ENCODE measurements at regions not wholly inside any gene's neighbourhood (a gene's known extent, or its start where the extent isn't known, plus 50 kb on each side); places are given as distances from the start of the nearest gene placed in this dataset.

DNA sequence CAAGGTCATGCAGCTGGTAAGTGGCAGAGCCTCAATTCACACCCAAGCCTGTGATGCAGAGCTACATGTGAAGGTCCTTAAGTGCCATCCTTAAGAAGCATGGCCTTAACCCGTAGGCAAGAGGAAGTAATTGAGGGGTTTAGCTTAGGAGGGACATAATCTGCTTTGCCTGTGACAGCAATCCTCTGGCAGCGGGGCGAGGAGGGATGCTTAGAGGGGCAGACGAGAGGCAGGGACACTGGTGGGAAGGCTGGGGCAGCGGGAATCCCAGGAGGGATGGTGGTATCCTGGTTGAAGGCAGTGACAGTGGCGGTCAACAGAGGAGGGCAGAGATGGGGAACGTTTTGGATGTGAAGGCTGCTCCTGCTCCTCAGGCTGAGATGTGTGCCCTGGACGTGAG, 88.1 kb downstream of the EFNB1 start:
- Mint-ChIP-seq H3K27ac (no peak overlapping the region), H3K4me3 (no peak overlapping the region), H3K9me3 (no peaks in the 10 kb centered on the region), H3K4me1 (ENCODE audit: low read depth) (no peaks in the 10 kb centered on the region), H3K36me3 (ENCODE audit: insufficient read depth in 2 of 2) (no peaks in the 10 kb centered on the region), H3K27me3 (ENCODE audit: low read depth) (peaks cover 17% of the 10 kb centered on the region)
- DNase-seq (no peak), ATAC-seq (replicated peaks in 1 of 2) (no peak)

DNA sequence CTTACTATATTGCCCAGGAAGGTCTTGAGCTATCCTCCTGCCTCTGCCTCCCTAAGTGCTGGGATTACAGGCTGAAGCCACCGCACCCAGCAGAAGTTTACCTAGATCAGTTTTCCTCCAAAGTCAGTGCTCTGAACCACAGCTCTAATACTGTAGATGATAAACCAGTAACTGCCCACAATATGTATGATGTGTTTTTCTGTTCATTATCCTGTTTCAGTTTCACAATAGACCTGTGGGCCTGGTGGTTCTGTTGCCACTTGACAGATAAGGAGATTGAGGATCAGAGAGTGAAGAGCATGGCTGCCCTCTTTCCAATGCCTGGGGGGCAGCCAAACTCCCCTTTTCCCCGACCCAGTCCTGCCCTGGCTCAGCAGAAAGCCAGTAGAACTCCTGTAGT, 87.0 kb downstream of the EFNB1 start:
- DNase-seq (no peak), ATAC-seq (replicated peaks in 1 of 2) (no peak)
- H3K4me3 Mint-ChIP-seq = no peak overlapping the region
- H3K36me3 Mint-ChIP-seq (ENCODE audit: insufficient read depth in 2 of 2) = no peaks in the 10 kb centered on the region
- H3K4me1 Mint-ChIP-seq (ENCODE audit: low read depth) = no peaks in the 10 kb centered on the region
- H3K27me3 Mint-ChIP-seq (ENCODE audit: low read depth) = peaks cover 17% of the 10 kb centered on the region
- H3K27ac Mint-ChIP-seq = no peak overlapping the region
- H3K9me3 Mint-ChIP-seq = no peaks in the 10 kb centered on the region

DNA sequence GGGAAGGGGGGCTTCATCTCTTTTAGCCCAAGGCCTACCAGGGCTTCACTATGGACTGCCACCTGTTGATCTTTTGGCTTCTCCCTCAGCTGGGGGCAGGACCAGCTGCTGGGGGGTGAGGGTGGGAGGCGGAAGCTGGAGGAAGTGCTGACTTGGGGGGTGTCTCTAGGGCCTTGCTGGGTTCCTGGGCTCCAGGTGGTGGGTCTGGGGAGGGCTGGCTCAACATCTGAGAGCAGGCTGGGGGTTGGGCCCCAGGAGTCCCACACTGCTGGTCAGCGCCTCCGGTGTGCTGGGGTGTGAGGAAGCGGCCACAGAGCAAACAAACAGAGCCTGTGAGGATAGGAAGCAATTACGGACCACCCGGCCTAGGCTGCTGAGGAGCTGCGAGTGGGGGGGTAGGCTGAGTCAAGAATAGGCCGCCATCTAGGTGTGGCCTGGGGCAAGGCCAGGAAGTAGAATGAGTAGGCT, 85.7 kb downstream of the EFNB1 start:
- Mint-ChIP-seq H3K36me3 (ENCODE audit: insufficient read depth in 2 of 2) (no peaks in the 10 kb centered on the region), H3K27me3 (ENCODE audit: low read depth) (peaks cover 17% of the 10 kb centered on the region), H3K4me1 (ENCODE audit: low read depth) (no peaks in the 10 kb centered on the region), H3K9me3 (no peaks in the 10 kb centered on the region), H3K4me3 (no peak overlapping the region), H3K27ac (no peak overlapping the region)
- no peak for ATAC-seq (replicated peaks in 1 of 2)
- no peak for DNase-seq

DNA sequence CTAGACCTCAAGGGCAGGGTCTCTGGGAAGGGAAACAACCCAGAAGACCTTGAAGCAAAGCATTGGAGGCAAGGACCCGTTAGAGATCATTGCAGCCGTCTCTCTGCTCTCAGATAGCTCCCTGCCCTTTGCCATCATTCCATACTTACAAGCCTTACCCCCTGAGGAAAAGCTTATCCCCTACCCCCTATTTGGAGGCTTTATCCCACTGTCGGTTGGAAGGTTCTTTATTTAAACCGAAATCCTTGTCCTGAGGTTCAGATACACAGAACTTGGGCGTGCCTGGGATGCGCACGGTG, 84.4 kb downstream of the EFNB1 start:
- H3K27ac Mint-ChIP-seq = no peak overlapping the region
- H3K27me3 Mint-ChIP-seq (ENCODE audit: low read depth) = peaks cover 17% of the 10 kb centered on the region
- no peaks in the 10 kb centered on the region for H3K4me1 Mint-ChIP-seq (ENCODE audit: low read depth)
- no peak overlapping the region for H3K4me3 Mint-ChIP-seq
- H3K9me3 Mint-ChIP-seq = no peaks in the 10 kb centered on the region
- DNase-seq (no peak), ATAC-seq (replicated peaks in 1 of 2) (no peak)
- no peaks in the 10 kb centered on the region for H3K36me3 Mint-ChIP-seq (ENCODE audit: insufficient read depth in 2 of 2)

DNA sequence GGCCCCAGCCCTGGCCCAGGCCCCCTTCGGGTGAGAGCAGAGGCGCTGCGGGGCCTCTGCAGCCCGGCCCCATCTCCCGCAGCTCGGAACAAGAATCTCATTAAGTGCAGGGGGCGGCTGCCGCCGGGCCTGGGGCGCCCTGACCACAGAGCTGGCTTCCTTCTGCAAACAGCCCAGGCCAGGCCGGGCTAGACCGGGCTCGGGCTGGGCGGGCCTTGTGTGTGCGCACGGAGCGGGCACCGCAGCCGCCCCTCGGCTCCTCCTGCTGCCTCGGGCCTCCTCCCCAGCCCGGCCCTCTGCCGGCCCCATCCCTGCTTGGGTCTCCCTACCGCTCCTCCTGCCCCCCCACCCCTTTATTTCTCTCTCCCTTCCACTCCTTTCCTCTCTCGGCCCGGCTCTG, 83.3 kb downstream of the EFNB1 start:
- H3K36me3 Mint-ChIP-seq (ENCODE audit: insufficient read depth in 2 of 2) = no peaks in the 10 kb centered on the region
- no peak for DNase-seq
- no peak overlapping the region for H3K4me3 Mint-ChIP-seq
- no peaks in the 10 kb centered on the region for H3K4me1 Mint-ChIP-seq (ENCODE audit: low read depth)
- H3K27ac Mint-ChIP-seq = no peak overlapping the region
- peaks cover 17% of the 10 kb centered on the region for H3K27me3 Mint-ChIP-seq (ENCODE audit: low read depth)
- no peak for ATAC-seq (replicated peaks in 1 of 2)
- no peaks in the 10 kb centered on the region for H3K9me3 Mint-ChIP-seq

DNA sequence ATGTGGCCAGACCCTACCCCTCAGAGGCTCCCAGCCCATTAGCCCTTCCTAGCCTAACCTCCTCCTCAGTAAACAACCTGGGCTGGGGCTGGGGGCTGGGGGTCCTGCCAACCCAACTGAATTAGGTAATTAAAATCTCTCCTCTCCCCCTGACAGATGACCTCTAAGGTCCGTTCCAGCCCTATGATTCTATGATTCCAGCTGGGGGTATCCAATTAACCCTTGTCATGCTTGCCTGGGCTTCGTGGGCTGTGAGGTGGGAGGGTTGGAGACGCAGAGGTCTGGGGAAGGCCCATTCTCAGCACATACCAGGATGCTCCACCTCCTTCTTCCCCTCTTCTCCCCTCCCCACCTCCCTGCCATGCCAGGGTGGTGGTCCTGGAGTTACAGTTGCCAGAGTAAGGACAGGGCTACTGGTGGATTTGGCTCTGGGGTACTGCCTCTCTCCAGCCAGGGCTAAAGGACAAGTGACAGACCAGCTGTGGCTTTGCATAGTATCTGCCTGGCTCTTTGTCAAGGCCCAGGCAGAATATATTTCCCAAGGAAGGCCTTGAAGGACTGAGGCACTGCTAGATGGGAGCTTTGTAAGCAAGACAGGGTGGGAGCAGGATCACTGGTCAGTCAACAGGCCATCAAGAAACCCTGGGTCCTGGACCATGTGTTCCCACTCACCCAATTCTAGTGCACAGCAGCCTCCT, 82.1 kb downstream of the EFNB1 start:
- DNase-seq = no peak
- Mint-ChIP-seq H3K27me3 (ENCODE audit: low read depth) (peaks cover 24% of the 10 kb centered on the region), H3K36me3 (ENCODE audit: insufficient read depth in 2 of 2) (no peaks in the 10 kb centered on the region), H3K9me3 (no peaks in the 10 kb centered on the region), H3K4me1 (ENCODE audit: low read depth) (no peaks in the 10 kb centered on the region), H3K27ac (no peak overlapping the region), H3K4me3 (no peak overlapping the region)
- ATAC-seq (replicated peaks in 1 of 2) = no peak

DNA sequence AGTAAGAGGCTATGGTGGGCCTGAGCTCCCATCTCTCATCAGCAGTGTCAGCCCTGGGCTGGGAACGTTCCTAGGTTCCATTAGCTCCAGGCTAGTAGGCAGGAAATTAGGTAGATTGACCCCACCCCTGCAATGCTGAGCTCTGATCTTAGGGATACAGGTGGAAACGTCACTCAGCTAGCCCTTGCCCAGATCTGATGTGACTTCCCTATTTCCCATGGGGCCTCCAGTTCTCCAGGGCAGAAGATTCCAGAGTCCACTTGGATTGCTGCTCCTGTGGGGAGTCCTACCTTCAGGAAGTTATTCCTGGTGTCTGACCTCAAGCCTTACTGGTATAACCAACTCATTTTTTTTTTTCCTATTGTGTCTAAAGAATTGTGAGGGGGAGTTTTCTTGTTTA, 81.1 kb downstream of the EFNB1 start:
- Mint-ChIP-seq H3K36me3 (ENCODE audit: insufficient read depth in 2 of 2) (no peaks in the 10 kb centered on the region), H3K27ac (no peak overlapping the region), H3K4me3 (no peak overlapping the region), H3K9me3 (no peaks in the 10 kb centered on the region), H3K27me3 (ENCODE audit: low read depth) (peaks cover 24% of the 10 kb centered on the region), H3K4me1 (ENCODE audit: low read depth) (no peaks in the 10 kb centered on the region)
- ATAC-seq (replicated peaks in 1 of 2) = no peak
- no peak for DNase-seq

DNA sequence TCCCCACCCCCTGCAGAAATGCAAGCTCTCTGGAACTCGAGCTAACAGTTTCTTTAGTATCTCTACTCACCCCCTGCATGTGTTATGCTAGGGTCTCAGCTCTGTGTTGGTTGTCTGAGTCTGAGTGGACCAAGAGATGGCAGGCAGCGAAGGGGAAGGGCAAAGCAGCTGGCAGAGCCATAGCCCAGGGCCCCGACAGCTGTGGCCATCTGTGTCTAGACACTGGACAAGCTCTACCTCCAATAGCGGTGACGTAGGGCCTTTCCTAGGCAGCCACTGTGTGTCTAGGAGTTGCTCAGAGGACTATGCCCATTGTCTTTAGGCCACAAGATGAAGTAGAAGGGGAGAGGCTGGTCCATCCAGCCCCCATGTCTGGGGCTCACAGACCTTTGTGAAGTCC, 79.2 kb downstream of the EFNB1 start:
- H3K4me3 Mint-ChIP-seq = no peak overlapping the region

DNA sequence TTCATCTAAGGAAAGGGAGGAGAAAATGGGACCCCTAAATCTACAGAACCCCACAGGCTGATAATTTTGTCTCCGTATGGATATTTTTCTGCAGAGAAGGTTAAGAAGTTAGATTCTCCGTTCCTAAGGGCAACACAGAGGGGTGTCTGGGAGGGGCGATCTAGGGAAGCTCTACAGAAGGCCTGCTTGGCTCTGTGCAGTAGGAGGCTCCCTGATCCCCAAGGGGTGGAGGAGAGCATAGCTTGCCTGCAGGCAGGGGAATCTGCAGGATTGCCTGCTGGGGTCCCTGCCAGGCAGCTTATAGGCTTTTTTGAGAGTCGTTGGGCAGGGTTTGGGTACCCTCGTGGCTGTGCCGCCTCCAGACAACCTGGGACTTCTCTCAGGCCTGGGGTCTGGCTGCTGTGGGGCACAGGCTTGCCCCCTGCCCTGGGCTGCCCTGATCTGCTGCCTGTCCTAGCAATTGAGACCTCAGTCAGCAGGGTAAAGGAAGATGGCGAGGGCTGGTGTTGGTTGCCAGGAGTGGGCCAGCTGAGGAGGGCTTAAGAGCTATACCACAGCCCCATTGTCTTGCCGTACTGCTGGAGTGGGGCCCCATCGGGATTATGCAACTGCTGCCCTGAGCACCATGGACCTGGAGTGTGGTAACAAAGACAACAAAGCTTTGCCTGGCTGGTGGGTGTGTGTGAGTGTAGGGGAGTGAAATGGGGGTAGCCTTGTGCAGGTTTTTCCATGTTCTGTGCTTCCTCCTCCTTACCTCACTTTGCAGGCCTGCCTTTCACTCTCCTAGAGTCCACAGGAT, 74.1 kb downstream of the EFNB1 start:
- Mint-ChIP-seq H3K27ac (no peak overlapping the region), H3K27me3 (ENCODE audit: low read depth) (peaks cover 7% of the 10 kb centered on the region), H3K9me3 (no peaks in the 10 kb centered on the region), H3K36me3 (ENCODE audit: insufficient read depth in 2 of 2) (no peaks in the 10 kb centered on the region), H3K4me3 (no peak overlapping the region), H3K4me1 (ENCODE audit: low read depth) (no peaks in the 10 kb centered on the region)
- ATAC-seq (replicated peaks in 1 of 2) = no peak
- DNase-seq = no peak

More for the DNA sequence above, 79.2 kb downstream of the EFNB1 start:
- no peak for DNase-seq
- H3K9me3 Mint-ChIP-seq = no peaks in the 10 kb centered on the region
- H3K27ac Mint-ChIP-seq = no peak overlapping the region
- ATAC-seq (replicated peaks in 1 of 2) = no peak
- no peaks in the 10 kb centered on the region for H3K4me1 Mint-ChIP-seq (ENCODE audit: low read depth)
- no peaks in the 10 kb centered on the region for H3K36me3 Mint-ChIP-seq (ENCODE audit: insufficient read depth in 2 of 2)
- peaks cover 16% of the 10 kb centered on the region for H3K27me3 Mint-ChIP-seq (ENCODE audit: low read depth)

DNA sequence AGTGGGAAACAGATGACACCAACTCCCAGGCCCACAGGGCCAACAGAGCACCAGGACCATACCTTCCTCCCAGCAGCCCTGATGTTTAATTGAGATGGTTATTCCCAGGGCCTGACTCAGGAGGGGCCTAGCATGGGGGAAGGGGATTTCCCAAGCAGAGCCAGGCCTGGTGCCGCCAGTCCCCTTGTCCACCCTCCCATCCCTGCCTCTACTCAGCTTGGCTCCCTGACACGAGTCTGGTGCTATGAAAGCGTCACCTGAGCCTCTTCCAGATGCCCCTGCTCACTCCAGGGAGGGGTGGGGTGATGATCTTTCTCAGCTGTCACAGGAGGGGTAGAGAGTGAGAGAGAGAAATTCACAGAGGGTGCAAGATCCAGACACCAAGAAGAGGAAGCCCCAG, 72.7 kb downstream of the EFNB1 start:
- ATAC-seq (replicated peaks in 1 of 2) = no peak
- H3K27me3 Mint-ChIP-seq (ENCODE audit: low read depth) = peaks cover 2% of the 10 kb centered on the region

DNA sequence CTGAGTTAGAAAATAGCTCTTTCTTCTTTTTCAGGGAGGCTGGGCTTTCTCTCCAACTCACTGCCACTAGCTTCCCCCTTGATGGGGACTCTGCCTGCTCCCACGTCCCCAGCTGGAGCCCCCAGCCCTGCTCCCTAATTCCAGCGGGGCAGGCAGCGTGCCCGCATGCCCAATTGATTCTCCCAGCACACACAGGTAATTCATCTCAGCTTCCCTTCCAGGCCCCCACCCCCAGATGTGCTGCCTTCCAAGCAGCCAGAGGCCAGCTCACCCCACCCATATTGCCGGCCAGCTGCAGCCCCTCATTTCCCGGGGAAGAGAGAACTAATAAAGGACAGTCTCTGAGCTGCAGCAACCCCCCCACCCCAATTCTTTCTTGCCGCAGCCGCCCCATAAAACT, 69.8 kb downstream of the EFNB1 start:
- no peak for ATAC-seq (replicated peaks in 1 of 2)
- H3K4me3 Mint-ChIP-seq = no peak overlapping the region
- no peaks in the 10 kb centered on the region for H3K36me3 Mint-ChIP-seq (ENCODE audit: insufficient read depth in 2 of 2)
- H3K27ac Mint-ChIP-seq = no peak overlapping the region
- DNase-seq = no peak
- H3K27me3 Mint-ChIP-seq (ENCODE audit: low read depth) = peaks cover 5% of the 10 kb centered on the region
- H3K9me3 Mint-ChIP-seq = no peaks in the 10 kb centered on the region
- H3K4me1 Mint-ChIP-seq (ENCODE audit: low read depth) = no peaks in the 10 kb centered on the region

More for the DNA sequence above, 72.7 kb downstream of the EFNB1 start:
- H3K27ac Mint-ChIP-seq = no peak overlapping the region
- no peaks in the 10 kb centered on the region for H3K4me1 Mint-ChIP-seq (ENCODE audit: low read depth)
- no peak for DNase-seq
- no peak overlapping the region for H3K4me3 Mint-ChIP-seq
- H3K36me3 Mint-ChIP-seq (ENCODE audit: insufficient read depth in 2 of 2) = no peaks in the 10 kb centered on the region
- H3K9me3 Mint-ChIP-seq = no peaks in the 10 kb centered on the region

DNA sequence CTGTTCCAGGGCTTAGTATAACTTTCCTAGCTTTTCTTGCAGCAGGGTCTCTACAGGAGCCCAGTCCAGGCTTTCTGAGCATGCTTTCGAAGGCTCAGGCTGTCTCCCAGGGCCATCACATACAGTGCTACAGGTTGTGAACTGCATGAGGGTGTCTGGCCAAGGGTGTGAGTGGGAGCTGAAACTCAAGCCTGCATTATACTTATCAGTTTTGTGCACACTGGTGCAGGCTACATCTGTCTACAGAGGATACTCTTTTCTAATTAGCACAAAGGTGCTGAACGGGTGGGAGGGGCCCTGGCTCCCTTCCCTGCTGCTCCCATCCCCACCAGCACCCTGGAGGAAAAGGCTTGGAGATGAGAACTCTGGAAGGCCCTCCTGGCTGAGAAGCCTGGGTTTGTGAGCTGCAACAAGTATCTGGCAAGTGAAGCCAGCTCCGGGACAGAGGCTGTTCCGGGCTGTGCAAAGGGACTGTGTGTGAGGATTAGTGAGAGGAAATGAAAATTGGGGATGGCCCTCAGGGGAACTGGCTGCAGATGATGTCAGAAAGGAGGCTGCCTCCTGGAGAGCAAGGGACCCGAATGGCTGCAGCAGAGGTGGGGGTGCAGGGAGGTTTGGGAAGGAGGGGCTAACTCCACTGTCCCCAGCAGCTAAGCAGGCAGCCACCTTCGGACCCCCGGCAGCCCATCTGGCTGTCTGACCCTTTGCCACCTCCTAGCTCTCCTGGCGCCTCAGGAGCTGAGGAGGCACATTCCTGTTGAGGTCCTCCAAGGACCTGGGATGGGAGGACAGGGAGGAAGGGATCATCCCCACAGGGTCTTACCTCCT, 68.5 kb downstream of the EFNB1 start:
- Mint-ChIP-seq H3K9me3 (no peaks in the 10 kb centered on the region), H3K4me3 (no peak overlapping the region), H3K4me1 (ENCODE audit: low read depth) (no peaks in the 10 kb centered on the region), H3K36me3 (ENCODE audit: insufficient read depth in 2 of 2) (no peaks in the 10 kb centered on the region), H3K27me3 (ENCODE audit: low read depth) (peaks cover 5% of the 10 kb centered on the region), H3K27ac (no peak overlapping the region)
- ATAC-seq (replicated peaks in 1 of 2) (no peak), DNase-seq (no peak)

DNA sequence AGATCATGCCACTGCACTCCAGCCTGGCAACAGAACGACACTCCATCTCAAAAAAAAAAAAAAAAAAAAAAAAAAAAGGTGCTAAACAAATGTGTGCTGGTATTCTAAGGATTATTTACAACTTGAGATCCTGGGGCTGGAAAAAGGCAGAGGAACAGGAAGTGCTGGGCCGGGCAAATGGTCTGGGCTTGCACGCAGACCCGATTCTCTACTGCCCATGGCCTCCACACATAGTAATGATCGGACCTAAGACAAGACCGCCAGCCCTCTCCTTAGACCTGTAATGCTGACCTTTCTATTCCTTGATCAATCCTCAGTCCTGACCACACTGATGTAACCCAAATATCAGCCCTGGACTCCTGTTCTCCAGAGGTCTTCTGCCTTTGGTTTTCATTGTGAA, 67.8 kb downstream of the EFNB1 start:
- Mint-ChIP-seq H3K27me3 (ENCODE audit: low read depth) (peaks cover 5% of the 10 kb centered on the region), H3K9me3 (no peaks in the 10 kb centered on the region), H3K4me3 (no peak overlapping the region), H3K36me3 (ENCODE audit: insufficient read depth in 2 of 2) (no peaks in the 10 kb centered on the region), H3K27ac (no peak overlapping the region), H3K4me1 (ENCODE audit: low read depth) (no peaks in the 10 kb centered on the region)
- no peak for ATAC-seq (replicated peaks in 1 of 2)
- no peak for DNase-seq

Data from activated T-cell treated with anti-CD3 and anti-CD28 coated beads, Interleukin-2, amount 50 U/mL, for 72 hours (primary cell).